Endothelial cell of umbilical vein (primary cell): ENCODE measurements at regions not wholly inside any gene's neighbourhood (a gene's known extent, or its start where the extent isn't known, plus 50 kb on each side); places are given as distances from the start of the nearest gene placed in this dataset.

ENCODE experiments used
- BruUV-seq: library from RNA; stranded (reverse); fragments of 400-500 nt; replicated peaks from 2 replicates; lab custom pipeline; 2021; lab: Mats Ljungman, UMichigan
- CTCF ChIA-PET: fragments of 300-600, 350-600 bp; sonication (Branson Sonifier 250); formaldehyde crosslinking; loops from one replicate; lab custom pipeline; 2021; ENCODE audit warnings: antibody characterized with exemption, inconsistent platforms; lab: Charles Lee
- POLR2A ChIA-PET: fragments of 300-600, 350-600 bp; sonication (Branson Sonifier 250); formaldehyde crosslinking; loops from one replicate; lab custom pipeline; 2021; ENCODE audit warnings: antibody characterized with exemption, inconsistent platforms; lab: Charles Lee
- DNase-seq: peaks from one replicate; pipeline ENCODE4 v3.0.0-alpha.2; 2011; ENCODE audit warnings: low read depth, low spot score
- FAIRE-seq: peaks from 2 replicates; lab custom pipeline; 2011; peaks lifted over from hg19 to GRCh38; lab: Jason Lieb, UNC
- H2AFZ ChIP-seq: 2 replicates; pipeline ENCODE4 v1.6.0; 2012; ENCODE audit warnings: low read depth, low read length, control low read depth, inconsistent platforms
- H3K27ac ChIP-seq: 2 replicates; pipeline ENCODE4 v1.5.1; 2011; ENCODE audit warnings: low read depth, mild to moderate bottlenecking, control low read depth, low read length, moderate library complexity; ENCODE audit not compliant: insufficient read depth
- H3K27me3 ChIP-seq, 2 experiments: 2 replicates each; pipeline versions ENCODE4 v1.6.0 to v1.6.1; 2011; ENCODE audit warnings: low read length in 2 of 2, mixed read lengths in 1 of 2; ENCODE audit not compliant: control insufficient read depth in 2 of 2, insufficient read depth in 2 of 2
- H3K36me3 ChIP-seq, 2 experiments: 2 replicates in 1 of 2; 3 replicates in 1 of 2; pipeline ENCODE4 v1.5.1; 2011; ENCODE audit warnings: low read length in 2 of 2, mild to moderate bottlenecking in 1 of 2, moderate library complexity in 1 of 2; ENCODE audit not compliant: control insufficient read depth in 2 of 2, insufficient read depth in 2 of 2; ENCODE audit errors: extremely low read depth in 1 of 2
- H3K4me1 ChIP-seq: 3 replicates; pipeline ENCODE4 v1.5.1; 2011; ENCODE audit warnings: mild to moderate bottlenecking, low read length; ENCODE audit not compliant: control insufficient read depth, insufficient read depth; ENCODE audit errors: extremely low read depth
- H3K4me2 ChIP-seq: 2 replicates; pipeline ENCODE4 v1.6.1; 2011; ENCODE audit warnings: low read length, control low read depth, mixed read lengths; ENCODE audit not compliant: insufficient read depth
- H3K4me3 ChIP-seq, 3 experiments: fragments of 200-600 bp in 1 of 3; sonication (generic), shearing (Covaris generic) in 1 of 3; replicated peaks in 1 of 3; 2 replicates each; pipeline ENCODE4 v1.5.1; 2011 to 2016; ENCODE audit warnings: control low read depth in 3 of 3, low read length in 3 of 3, mild to moderate bottlenecking in 2 of 3, inconsistent platforms in 1 of 3, low read depth in 1 of 3, moderate library complexity in 1 of 3; ENCODE audit not compliant: insufficient read depth in 1 of 3
- H3K79me2 ChIP-seq: 2 replicates; pipeline ENCODE4 v1.6.0; 2012; ENCODE audit warnings: low read length, inconsistent platforms; ENCODE audit not compliant: control insufficient read depth, insufficient read depth
- H3K9ac ChIP-seq: replicated peaks from 2 replicates; pipeline ENCODE3; 2011; ENCODE audit warnings: low read length, control low read depth; ENCODE audit not compliant: insufficient read depth; ENCODE audit errors: extremely low read depth
- H3K9me1 ChIP-seq: replicated peaks from 3 replicates; pipeline ENCODE4 v1.6.0; 2011; ENCODE audit warnings: mild to moderate bottlenecking, low read length; ENCODE audit not compliant: control insufficient read depth, insufficient read depth; ENCODE audit errors: extremely low read depth
- H3K9me3 ChIP-seq: replicated peaks from 2 replicates; pipeline ENCODE4 v1.5.1; 2012; ENCODE audit warnings: low read length, inconsistent platforms; ENCODE audit not compliant: control insufficient read depth, insufficient read depth
- H4K20me1 ChIP-seq: replicated peaks from 2 replicates; pipeline ENCODE3; 2011; ENCODE audit warnings: mild to moderate bottlenecking, low read length; ENCODE audit not compliant: control insufficient read depth, insufficient read depth; ENCODE audit errors: extremely low read depth
- EZH2 ChIP-seq: IDR thresholded peaks from 2 replicates; pipeline ENCODE4 v1.6.1; 2012; ENCODE audit warnings: borderline replicate concordance, low read depth, mild to moderate bottlenecking, moderate library complexity, low read length, inconsistent platforms; ENCODE audit not compliant: severe bottlenecking
- FOS ChIP-seq: IDR thresholded peaks from 2 replicates; pipeline ENCODE4 v1.6.1; 2011; ENCODE audit warnings: mild to moderate bottlenecking, low read length, moderate library complexity, borderline replicate concordance; ENCODE audit not compliant: insufficient read depth
- GATA2 ChIP-seq: IDR thresholded peaks from 2 replicates; pipeline ENCODE4 v1.7.0; 2011; ENCODE audit warnings: low read depth, mild to moderate bottlenecking, moderate library complexity, mixed read lengths, low read length; ENCODE audit not compliant: insufficient read length, insufficient read depth
- JUN ChIP-seq: IDR thresholded peaks from 2 replicates; pipeline ENCODE4 v1.6.1; 2011; ENCODE audit warnings: borderline replicate concordance, low read depth; ENCODE audit not compliant: insufficient read length, insufficient read depth
- MYC ChIP-seq: IDR thresholded peaks from one replicate; pipeline ENCODE4 v1.6.1; 2011; ENCODE audit warnings: mild to moderate bottlenecking, low read depth, low read length
- POLR2A ChIP-seq: IDR thresholded peaks from 2 replicates; pipeline ENCODE4 v1.6.1; 2012; ENCODE audit warnings: low read depth, mild to moderate bottlenecking, control low read depth, low read length
- POLR2AphosphoS5 ChIP-seq: IDR thresholded peaks from 2 replicates; pipeline ENCODE4 v1.6.1; 2012; ENCODE audit warnings: low read depth, mild to moderate bottlenecking, control low read depth, low read length, moderate library complexity; ENCODE audit not compliant: insufficient read depth
- dilution Hi-C: fragments of 300-500 bp; cut with MboI; formaldehyde crosslinking; loops from one replicate; pipeline ENCODE4 v1.15.0; 2019; ENCODE audit warnings: low sequenced_read_pairs; ENCODE audit not compliant: extremely low pct_ligation_motif_present
- intact Hi-C: fragments of 100-400 bp; cut with micrococcal nuclease; formaldehyde crosslinking; loops from one replicate; pipeline ENCODE4 v1.10.0; 2022
- TF ChIP-seq, protein P1 (sequence below), 2 donors: IDR thresholded peaks; 1 replicate in 1 of 2; 2 replicates in 1 of 2; pipeline ENCODE4 v1.5.1; 2011; ENCODE audit warnings: low read length in 2 of 2, mild to moderate bottlenecking in 2 of 2, moderate library complexity in 2 of 2, control low read depth in 1 of 2, inconsistent platforms in 1 of 2, low read depth in 1 of 2; ENCODE audit not compliant: insufficient read depth in 1 of 2; ENCODE audit errors: extremely low read depth in 1 of 2
- TF ChIP-seq, protein P2 (sequence below): IDR thresholded peaks from 2 replicates; pipeline ENCODE4 v1.6.1; 2011; ENCODE audit not compliant: insufficient read depth, insufficient read length

- CTCF ChIA-PET = no interaction called here
- no peak overlapping the region for H3K9ac ChIP-seq
- POLR2A ChIA-PET = no interaction called here
- no peaks in the 10 kb centered on the region for H4K20me1 ChIP-seq
- no peaks in the 10 kb centered on the region for H3K9me3 ChIP-seq
- no peak overlapping the region for H3K27ac ChIP-seq
- intact Hi-C loops = no loop called here
- no peaks in the 10 kb centered on the region for H3K79me2 ChIP-seq
- H2AFZ ChIP-seq = no peak overlapping the region
- H3K27me3 ChIP-seq = no peaks in the 10 kb centered on the region
- BruUV-seq = no TSS peak
- no peak overlapping the region for H3K4me2 ChIP-seq
- TF ChIP-seq, protein P1, sequence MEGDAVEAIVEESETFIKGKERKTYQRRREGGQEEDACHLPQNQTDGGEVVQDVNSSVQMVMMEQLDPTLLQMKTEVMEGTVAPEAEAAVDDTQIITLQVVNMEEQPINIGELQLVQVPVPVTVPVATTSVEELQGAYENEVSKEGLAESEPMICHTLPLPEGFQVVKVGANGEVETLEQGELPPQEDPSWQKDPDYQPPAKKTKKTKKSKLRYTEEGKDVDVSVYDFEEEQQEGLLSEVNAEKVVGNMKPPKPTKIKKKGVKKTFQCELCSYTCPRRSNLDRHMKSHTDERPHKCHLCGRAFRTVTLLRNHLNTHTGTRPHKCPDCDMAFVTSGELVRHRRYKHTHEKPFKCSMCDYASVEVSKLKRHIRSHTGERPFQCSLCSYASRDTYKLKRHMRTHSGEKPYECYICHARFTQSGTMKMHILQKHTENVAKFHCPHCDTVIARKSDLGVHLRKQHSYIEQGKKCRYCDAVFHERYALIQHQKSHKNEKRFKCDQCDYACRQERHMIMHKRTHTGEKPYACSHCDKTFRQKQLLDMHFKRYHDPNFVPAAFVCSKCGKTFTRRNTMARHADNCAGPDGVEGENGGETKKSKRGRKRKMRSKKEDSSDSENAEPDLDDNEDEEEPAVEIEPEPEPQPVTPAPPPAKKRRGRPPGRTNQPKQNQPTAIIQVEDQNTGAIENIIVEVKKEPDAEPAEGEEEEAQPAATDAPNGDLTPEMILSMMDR (IDR thresholded peaks at IDR 0.05; ENCODE audit: extremely low read depth in 1 of 2, insufficient read depth in 1 of 2, low read depth in 1 of 2, low read length in 2 of 2) = no peak
- TF ChIP-seq POLR2A = no peak
- no peak for TF ChIP-seq GATA2
- TF ChIP-seq POLR2AphosphoS5 = no peak
- no peak for TF ChIP-seq EZH2
- TF ChIP-seq, protein P2, sequence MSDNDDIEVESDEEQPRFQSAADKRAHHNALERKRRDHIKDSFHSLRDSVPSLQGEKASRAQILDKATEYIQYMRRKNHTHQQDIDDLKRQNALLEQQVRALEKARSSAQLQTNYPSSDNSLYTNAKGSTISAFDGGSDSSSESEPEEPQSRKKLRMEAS = no peak
- no peak for TF ChIP-seq JUN
- TF ChIP-seq FOS = no peak
- TF ChIP-seq MYC = no peak
- DNase-seq = no peak
- H3K9me1 ChIP-seq = no peaks in the 10 kb centered on the region
- no peaks in the 10 kb centered on the region for H3K36me3 ChIP-seq
- no peak for FAIRE-seq
- no peaks in the 10 kb centered on the region for H3K4me1 ChIP-seq
- H3K4me3 ChIP-seq = no peak overlapping the region
- dilution Hi-C loops = loop anchor here (10.0 kb wide), 1 partner anchor 51 kb away; no protein-coding TSS in a partner anchor
Observed at GRCh38 chr1:232726048-232726779, 79.0 kb upstream of the MAP10 start.
